Choroid plexus epithelial cell (primary cell): ENCODE measurements at regions not wholly inside any gene's neighbourhood (a gene's known extent, or its start where the extent isn't known, plus 50 kb on each side); places are given as distances from the start of the nearest gene placed in this dataset.
A peak's percentile ranks its signal among the peaks of the same experiment; 100 is the strongest.

Source experiments
- DNase-seq: peaks from one replicate; pipeline ENCODE4 v3.0.0-alpha.2; 2010; ENCODE audit warnings: low read depth
- H3K4me3 ChIP-seq: 2 replicates; pipeline ENCODE4 v1.5.1; 2011; ENCODE audit warnings: low read depth, mild to moderate bottlenecking, control low read depth, low read length, moderate library complexity
- CTCF ChIP-seq: conservative IDR thresholded peaks from 2 replicates; pipeline ENCODE4 v1.5.1; 2011; ENCODE audit warnings: low read depth, mild to moderate bottlenecking, control low read depth, inconsistent platforms, low read length, moderate library complexity

DNA sequence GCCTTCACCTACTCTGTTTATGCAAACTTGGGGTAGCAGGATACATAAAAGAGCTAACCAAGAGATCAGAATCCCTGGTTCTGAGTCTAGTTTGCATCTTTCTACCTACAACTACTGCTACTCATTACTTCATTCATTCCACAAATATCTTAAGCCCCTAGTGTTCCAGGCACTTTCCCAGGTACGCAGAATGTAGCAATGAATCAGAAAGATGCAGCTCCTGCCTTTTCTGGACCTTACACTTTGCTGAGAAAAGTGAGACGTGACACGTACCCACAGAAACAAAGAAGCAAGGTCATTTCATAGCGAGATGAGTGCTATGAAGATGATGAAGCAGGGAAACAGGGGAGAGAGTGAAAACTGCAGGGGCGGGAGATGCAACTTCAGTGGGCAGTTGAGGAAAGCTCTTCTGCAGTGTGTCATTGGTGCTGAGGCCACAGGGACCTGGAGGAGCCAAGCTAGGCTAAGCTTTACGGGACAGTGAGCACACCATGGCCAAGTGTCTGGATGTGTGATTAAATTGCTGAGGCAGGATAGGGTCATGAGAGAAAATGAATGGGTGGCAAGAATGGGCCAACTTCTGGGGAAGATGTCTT lies 167.9 kb downstream of the TNFSF18 start:
- no peak overlapping the region for H3K4me3 ChIP-seq
- no peak for TF ChIP-seq CTCF
- no peak for DNase-seq

DNA sequence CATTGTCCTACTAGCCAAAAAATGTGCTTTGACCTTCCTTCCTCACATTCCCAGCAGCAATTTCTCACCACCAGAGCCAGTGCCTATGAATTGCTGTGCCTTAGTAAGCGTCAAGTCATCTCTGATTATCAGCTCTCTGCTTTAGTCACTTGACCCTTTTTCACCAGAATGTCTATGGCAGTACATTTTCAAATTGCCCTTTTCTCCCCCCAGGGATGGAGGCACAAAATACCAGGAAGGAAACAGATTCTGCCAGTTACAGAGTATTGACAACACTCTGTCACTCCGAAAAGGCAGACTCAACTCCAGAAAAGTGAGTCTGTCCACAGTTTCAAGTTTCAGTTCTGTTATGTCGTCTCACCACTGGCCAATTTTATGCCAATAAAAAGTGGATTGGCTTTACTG lies 167.4 kb downstream of the TNFSF18 start:
- TF ChIP-seq CTCF: no peak
- no peak for DNase-seq
- no peak overlapping the region for H3K4me3 ChIP-seq

DNA sequence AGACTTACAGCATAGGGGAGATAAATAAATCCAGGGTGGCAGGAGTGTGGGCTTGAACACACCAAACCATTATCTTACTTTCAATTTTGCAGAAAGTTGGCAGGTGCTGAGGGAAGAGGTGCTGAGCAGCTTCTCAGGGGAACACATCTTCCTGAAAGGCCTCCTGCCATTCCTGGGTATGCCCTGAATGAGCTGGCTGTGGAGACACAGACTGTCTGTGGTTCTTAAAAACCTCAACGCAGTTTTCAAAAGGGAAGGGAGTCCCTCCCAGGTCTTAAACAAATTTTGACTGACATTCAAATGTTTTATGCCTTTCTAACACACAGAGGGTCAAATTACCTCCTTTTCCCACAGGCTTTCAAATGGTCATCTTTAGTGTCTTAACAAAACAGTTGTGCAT lies 166.9 kb downstream of the TNFSF18 start:
- H3K4me3 ChIP-seq: no peak overlapping the region
- no peak for TF ChIP-seq CTCF
- DNase-seq: no peak

- TF ChIP-seq CTCF: no peak
- no peak overlapping the region for H3K4me3 ChIP-seq
- DNase-seq: no peak
Observed at GRCh38 chr1:172885411-172885810, 165.3 kb downstream of the TNFSF18 start.

DNA sequence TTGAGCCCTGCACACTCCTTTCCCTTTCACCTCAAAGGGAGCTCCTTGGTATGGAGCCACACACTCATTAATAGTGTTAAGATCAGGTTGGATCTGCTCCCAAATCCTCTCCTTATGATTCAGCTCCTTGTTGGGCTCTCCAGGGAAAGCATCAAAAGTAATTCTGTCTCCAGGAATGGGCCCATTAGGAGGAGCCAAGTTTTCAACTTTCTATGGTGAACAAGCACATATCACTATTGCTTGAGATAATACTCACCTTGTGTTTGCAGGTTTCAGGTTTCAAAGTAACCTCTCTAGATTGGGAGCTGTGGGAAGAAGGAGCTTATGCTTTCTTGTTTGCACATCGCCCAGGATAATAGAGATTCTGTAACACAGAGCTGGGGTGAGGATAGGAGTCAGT lies 164.8 kb downstream of the TNFSF18 start:
- no peak for DNase-seq
- no peak overlapping the region for H3K4me3 ChIP-seq
- no peak for TF ChIP-seq CTCF

DNA sequence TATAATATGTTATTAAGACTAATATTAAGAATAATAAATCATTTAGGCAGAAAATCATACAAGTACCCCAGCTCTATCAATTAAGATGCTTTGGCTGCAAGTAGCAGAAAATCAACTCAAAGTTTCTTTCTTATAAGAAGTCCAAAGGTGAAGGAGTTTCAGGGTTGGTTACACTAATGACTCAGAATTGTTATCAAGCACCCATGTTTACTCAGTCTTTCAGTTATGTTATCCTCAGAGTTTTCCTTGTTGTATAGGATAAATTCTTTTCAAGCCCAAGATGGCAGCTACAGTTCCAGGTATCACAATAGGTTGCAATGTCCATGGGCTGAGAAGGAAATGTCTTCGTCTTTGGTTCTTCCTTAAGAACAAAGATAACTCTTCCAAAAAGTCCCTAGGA lies 163.6 kb downstream of the TNFSF18 start:
- no peak overlapping the region for H3K4me3 ChIP-seq
- DNase-seq: no peak
- no peak for TF ChIP-seq CTCF

DNA sequence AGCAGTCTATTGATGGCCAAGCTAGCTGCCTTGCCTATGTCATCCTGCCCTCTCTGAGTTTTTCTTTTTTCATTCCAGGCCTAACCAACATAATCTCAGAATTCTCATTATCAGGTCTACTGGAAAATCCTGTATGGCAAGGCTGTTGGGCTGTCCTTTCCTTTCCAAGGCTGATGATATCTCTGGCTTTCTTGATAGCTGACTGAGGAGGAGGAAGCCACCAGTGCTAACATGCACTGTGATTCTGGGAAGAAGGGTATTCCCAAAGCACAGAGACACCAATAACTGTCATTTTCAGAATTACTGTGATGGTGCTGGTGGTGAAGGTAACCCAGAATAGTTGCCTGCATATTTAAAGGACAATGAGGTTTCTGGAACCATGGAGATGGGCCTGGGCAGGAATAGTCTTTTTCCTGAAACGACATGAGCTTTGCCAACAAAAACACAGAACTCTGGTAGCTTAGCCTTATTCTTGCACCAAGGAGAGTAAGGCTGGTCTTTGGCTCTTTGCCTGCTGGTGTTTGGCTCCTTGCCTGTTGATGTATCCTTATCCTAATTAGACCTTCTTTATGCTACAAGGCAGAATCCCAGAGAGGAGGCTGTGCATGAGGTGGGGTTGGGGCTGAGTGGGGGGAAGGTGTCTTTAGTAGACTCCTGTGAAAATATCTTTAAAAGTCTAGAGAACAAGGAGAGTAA lies 157.4 kb downstream of the TNFSF18 start:
- TF ChIP-seq CTCF: no peak
- no peak overlapping the region for H3K4me3 ChIP-seq
- DNase-seq: peak; percentile 62
